Uterus (tissue), 3 donors: ENCODE measurements at regions not wholly inside any gene's neighbourhood (a gene's known extent, or its start where the extent isn't known, plus 50 kb on each side); places are given as distances from the start of the nearest gene placed in this dataset.

Experiments used
- DNase-seq, 2 donors: peaks; one replicate each; pipeline ENCODE4 v3.0.0-alpha.2; 2019 to 2020
- H3K27ac ChIP-seq, 2 donors: fragments of 200-600 bp; sonication (generic); 1 replicate in 1 of 2; 2 replicates in 1 of 2; pipeline ENCODE4 v1.5.1; 2016 to 2018
- H3K27me3 ChIP-seq, 2 donors: fragments of 200-600 bp; sonication (generic); one replicate each; pipeline ENCODE4 v1.5.1; 2018 to 2019; ENCODE audit warnings: control low read depth in 1 of 2
- H3K36me3 ChIP-seq, 2 donors: fragments of 200-600 bp; sonication (generic); one replicate each; pipeline ENCODE4 v1.5.1; 2019; ENCODE audit warnings: control low read depth in 1 of 2
- H3K4me1 ChIP-seq, 2 donors: fragments of 200-600 bp; sonication (generic); one replicate each; pipeline ENCODE4 v1.5.1; 2018 to 2019; ENCODE audit warnings: control low read depth in 1 of 2
- H3K4me3 ChIP-seq, 2 donors: fragments of 200-600 bp; sonication (generic); 1 replicate in 1 of 2; 2 replicates in 1 of 2; pipeline ENCODE4 v1.5.1; 2018 to 2019; ENCODE audit warnings: mild to moderate bottlenecking in 1 of 2
- H3K9me3 ChIP-seq, 2 donors: fragments of 200-600 bp; sonication (generic); one replicate each; pipeline ENCODE4 v1.5.1; 2019; ENCODE audit warnings: control low read depth in 1 of 2
- POLR2A ChIP-seq, 2 donors: fragments of 450-650 bp; IDR thresholded peaks; one replicate each; pipeline ENCODE4 v1.6.1; 2016; ENCODE audit warnings: antibody characterized with exemption in 2 of 2, mild to moderate bottlenecking in 1 of 2, moderate library complexity in 1 of 2
- intact Hi-C: fragments of 100-400 bp; cut with DNase I; formaldehyde crosslinking; loops from one replicate; pipeline ENCODE4 v1.15.1; 2023; ENCODE audit warnings: low total_unique reads
- TF ChIP-seq, protein P1 (sequence below), 4 experiments: fragments of 200-600 bp in 2 of 4; fragments of 450-650 bp in 2 of 4; sonication (generic) in 2 of 4; IDR thresholded peaks; one replicate each; pipeline ENCODE4 v1.5.1; 2016 to 2019; ENCODE audit warnings: antibody characterized with exemption in 4 of 4, mild to moderate bottlenecking in 2 of 4, moderate library complexity in 1 of 4
- donor health status: DM: yes; HTN: yes; CAD: no.

DNA sequence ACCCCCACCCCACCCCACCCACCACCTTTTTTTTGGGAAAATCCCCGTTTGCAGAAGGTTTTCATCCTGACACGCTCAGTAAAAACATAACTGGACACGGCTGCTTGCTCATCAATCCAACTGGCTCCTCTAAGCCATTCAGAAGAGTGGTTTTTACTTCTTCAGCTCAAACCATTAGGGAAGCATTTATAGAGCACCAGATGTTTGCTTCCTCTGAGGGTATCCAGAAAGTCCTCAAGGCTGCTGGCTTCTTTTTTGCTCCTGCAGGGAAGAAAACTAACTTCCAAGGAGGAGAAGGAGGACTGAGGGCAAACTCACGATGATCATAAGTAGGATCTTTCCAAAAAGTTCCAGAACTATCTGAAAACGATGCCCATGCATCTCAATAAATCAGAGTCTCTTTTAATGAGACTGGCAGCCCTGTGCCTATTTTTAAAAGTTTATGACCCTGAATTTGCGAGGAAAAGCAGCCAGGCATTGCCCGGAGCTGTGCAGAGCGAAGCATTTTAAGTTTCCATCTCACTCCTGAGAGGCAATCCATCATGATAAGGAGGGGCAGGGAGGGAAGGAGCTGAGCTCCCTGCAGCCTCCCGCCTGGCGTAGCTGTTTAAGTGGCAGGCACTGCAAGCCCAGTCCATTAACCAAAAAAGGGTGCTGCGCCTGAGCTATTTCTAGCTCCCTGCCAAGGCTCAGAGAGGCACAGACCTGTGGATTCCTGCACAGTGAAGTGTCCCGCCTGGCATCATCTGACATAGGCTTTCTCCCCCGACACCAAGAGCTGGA lies 146.3 kb upstream of the FOXF1 start:
- intact Hi-C loops: no loop called here
- no peaks in the 10 kb centered on the region for H3K36me3 ChIP-seq
- no peak overlapping the region for H3K27ac ChIP-seq
- H3K27me3 ChIP-seq: no peaks in the 10 kb centered on the region
- DNase-seq: no peak
- H3K9me3 ChIP-seq: no peaks in the 10 kb centered on the region
- no peaks in the 10 kb centered on the region for H3K4me1 ChIP-seq
- H3K4me3 ChIP-seq: no peak overlapping the region
- no peak for TF ChIP-seq POLR2A (IDR thresholded peaks at IDR 0.05)
- TF ChIP-seq, protein P1, sequence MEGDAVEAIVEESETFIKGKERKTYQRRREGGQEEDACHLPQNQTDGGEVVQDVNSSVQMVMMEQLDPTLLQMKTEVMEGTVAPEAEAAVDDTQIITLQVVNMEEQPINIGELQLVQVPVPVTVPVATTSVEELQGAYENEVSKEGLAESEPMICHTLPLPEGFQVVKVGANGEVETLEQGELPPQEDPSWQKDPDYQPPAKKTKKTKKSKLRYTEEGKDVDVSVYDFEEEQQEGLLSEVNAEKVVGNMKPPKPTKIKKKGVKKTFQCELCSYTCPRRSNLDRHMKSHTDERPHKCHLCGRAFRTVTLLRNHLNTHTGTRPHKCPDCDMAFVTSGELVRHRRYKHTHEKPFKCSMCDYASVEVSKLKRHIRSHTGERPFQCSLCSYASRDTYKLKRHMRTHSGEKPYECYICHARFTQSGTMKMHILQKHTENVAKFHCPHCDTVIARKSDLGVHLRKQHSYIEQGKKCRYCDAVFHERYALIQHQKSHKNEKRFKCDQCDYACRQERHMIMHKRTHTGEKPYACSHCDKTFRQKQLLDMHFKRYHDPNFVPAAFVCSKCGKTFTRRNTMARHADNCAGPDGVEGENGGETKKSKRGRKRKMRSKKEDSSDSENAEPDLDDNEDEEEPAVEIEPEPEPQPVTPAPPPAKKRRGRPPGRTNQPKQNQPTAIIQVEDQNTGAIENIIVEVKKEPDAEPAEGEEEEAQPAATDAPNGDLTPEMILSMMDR (IDR thresholded peaks at IDR 0.05): no peak

DNA sequence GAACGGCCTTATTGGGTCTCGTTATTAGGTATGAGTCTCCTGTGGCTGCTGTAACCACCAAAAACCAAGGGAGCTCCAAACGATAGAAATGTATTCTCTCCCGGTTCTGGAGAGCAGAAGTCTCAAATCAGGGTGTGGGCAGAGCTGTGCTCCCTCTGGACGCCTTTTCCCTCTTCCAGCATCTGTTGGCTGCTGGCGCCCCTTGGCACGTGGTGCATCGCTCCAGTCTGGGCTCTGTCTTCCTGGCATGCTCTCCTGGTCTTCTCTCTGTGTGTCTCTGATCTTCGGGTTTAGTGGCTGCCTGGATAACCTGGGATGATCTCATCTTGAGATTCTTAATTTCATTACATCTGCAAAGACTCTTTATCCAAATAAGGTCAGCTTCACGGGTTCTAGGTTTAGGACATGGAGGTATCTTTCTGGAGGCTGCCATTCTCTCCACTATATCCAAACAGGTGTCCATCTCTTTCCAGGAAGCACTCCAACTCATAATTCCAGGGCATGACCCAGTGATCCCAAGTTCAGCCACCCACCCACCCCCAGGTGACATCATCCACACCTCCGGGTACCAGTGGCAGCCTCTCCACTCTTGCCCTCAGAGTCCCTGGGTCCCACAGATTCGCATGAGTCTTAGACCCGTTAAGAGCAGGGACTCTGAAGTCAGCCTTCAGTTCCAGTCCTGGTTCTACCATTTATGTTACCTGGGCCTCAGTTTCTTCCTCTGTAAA lies 145.5 kb upstream of the FOXF1 start:
- Histone ChIP-seq H3K27ac (no peak overlapping the region), H3K27me3 (no peaks in the 10 kb centered on the region), H3K9me3 (no peaks in the 10 kb centered on the region), H3K36me3 (no peaks in the 10 kb centered on the region), H3K4me3 (no peak overlapping the region), H3K4me1 (no peaks in the 10 kb centered on the region)
- TF ChIP-seq, protein P1 (IDR thresholded peaks at IDR 0.05): no peak
- no peak for TF ChIP-seq POLR2A (IDR thresholded peaks at IDR 0.05)
- intact Hi-C loops: no loop called here
- DNase-seq: no peak

DNA sequence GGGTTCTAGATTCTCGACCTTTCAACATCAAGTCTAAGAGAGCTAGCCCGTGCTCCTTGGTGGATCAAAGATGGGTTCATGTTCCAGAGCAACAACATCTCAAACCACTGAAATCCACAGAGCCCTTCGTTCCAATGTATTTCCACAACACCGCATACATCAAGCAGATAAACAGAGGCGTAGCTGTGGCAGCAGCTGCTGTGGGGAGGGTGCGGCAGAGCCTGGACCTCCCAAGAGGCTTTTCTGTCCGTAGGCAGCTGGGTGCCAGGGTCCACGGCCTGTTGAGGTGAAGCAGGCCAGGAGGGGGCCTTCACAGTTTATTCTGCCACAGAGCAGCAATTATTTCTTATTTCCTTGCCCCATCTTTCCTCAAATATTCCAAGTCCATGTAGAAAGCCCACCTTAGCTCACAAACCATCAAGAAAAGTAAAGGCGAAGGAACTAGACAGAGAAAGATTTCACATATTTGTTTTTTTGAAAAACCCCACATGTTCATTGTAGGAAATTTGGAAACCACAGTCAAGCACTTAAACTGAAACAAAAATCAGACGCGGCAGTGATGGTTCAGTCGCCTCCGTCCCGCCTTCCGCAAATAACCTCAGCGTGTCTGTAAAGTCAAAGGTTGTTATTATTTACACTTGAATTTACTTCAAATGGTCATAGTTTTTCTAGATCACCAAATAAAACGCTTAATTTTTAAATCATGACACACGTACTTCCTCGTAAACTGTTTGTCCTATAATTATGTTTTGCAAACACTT lies 144.6 kb upstream of the FOXF1 start:
- intact Hi-C loops: no loop called here
- no peak overlapping the region for H3K27ac ChIP-seq
- TF ChIP-seq, protein P1 (IDR thresholded peaks at IDR 0.05): no peak
- no peak for TF ChIP-seq POLR2A (IDR thresholded peaks at IDR 0.05)
- no peaks in the 10 kb centered on the region for H3K27me3 ChIP-seq
- no peaks in the 10 kb centered on the region for H3K9me3 ChIP-seq
- H3K4me3 ChIP-seq: no peak overlapping the region
- H3K4me1 ChIP-seq: no peaks in the 10 kb centered on the region
- H3K36me3 ChIP-seq: no peaks in the 10 kb centered on the region
- no peak for DNase-seq

DNA sequence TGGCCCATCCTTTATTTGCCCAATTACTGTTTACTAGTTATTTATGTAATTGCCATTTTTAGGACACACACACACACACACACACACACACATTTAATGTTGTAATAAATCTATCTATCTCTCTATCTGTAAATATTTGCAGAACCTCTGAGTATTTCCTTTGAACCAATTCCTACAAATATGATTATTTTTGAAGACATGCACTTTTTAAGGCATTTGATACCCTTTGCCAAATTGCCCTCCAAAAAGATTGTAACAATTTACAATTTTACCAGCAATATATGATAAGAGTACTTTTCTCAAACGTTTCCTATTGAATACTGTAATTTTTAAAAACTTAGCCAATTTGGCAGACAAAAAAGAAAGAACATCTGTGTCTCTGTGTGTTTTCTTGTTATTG lies 143.8 kb upstream of the FOXF1 start:
- Histone ChIP-seq H3K9me3 (no peaks in the 10 kb centered on the region), H3K36me3 (no peaks in the 10 kb centered on the region), H3K27me3 (no peaks in the 10 kb centered on the region), H3K27ac (no peak overlapping the region), H3K4me1 (no peaks in the 10 kb centered on the region), H3K4me3 (no peak overlapping the region)
- intact Hi-C loops: no loop called here
- TF ChIP-seq, protein P1 (IDR thresholded peaks at IDR 0.05): no peak
- TF ChIP-seq POLR2A (IDR thresholded peaks at IDR 0.05): no peak
- no peak for DNase-seq
